Thyroid gland (tissue), 4 donors: ENCODE measurements at regions not wholly inside any gene's neighbourhood (a gene's known extent, or its start where the extent isn't known, plus 50 kb on each side); places are given as distances from the start of the nearest gene placed in this dataset.
"Not testable (repeated sequence)": the region's sequence is repeated elsewhere in the genome, so short reads cannot be mapped to it uniquely, and the experiment has no call there.

ENCODE experiments used
- DNase-seq, 2 donors: peaks; one replicate each; pipeline ENCODE4 v3.0.0-alpha.2; 2019
- H3K27ac ChIP-seq, 3 donors: fragments of 200-600 bp; sonication (generic); 1 replicate in 2 of 3; 2 replicates in 1 of 3; pipeline ENCODE4 v1.5.1; 2016 to 2019; ENCODE audit warnings: mild to moderate bottlenecking in 1 of 3, moderate library complexity in 1 of 3
- H3K27me3 ChIP-seq: fragments of 200-600 bp; sonication (generic); one replicate; pipeline ENCODE4 v1.5.1; 2019
- H3K36me3 ChIP-seq, 2 donors: fragments of 200-600 bp; sonication (generic); one replicate each; pipeline ENCODE4 v1.5.1; 2016 to 2019
- H3K4me1 ChIP-seq, 2 donors: fragments of 200-600 bp; sonication (generic); one replicate each; pipeline ENCODE4 v1.5.1; 2017 to 2019
- H3K4me3 ChIP-seq, 3 donors: fragments of 200-600 bp; sonication (generic); replicated peaks in 1 of 3; 1 replicate in 2 of 3; 2 replicates in 1 of 3; pipeline ENCODE4 v1.5.1; 2016; ENCODE audit warnings: mild to moderate bottlenecking in 1 of 3
- H3K9me3 ChIP-seq: fragments of 200-600 bp; sonication (generic); one replicate; pipeline ENCODE4 v1.5.1; 2017
- CTCF ChIP-seq, 6 experiments: fragments of 200-600 bp in 3 of 6; fragments of 450-650 bp in 3 of 6; sonication (generic) in 3 of 6; IDR thresholded peaks; one replicate each; pipeline ENCODE4 v1.5.1; 2016 to 2019; ENCODE audit warnings: antibody characterized with exemption in 6 of 6, mild to moderate bottlenecking in 2 of 6, inconsistent platforms in 1 of 6, moderate library complexity in 1 of 6
- POLR2A ChIP-seq, 2 donors: fragments of 450-650 bp; IDR thresholded peaks; one replicate each; pipeline ENCODE4 v1.6.1; 2017; ENCODE audit warnings: antibody characterized with exemption in 2 of 2, mild to moderate bottlenecking in 2 of 2, moderate library complexity in 1 of 2
- WGBS, 2 donors: methylation state at CpG; one replicate each; pipeline ENCODE4 v1.1.5; 2017; 5-methylcytosine and 5-hydroxymethylcytosine counted together
- intact Hi-C: fragments of 100-400 bp; cut with DNase I; formaldehyde crosslinking; loops from one replicate; pipeline ENCODE4 v1.15.1; 2023

GRCh38 chr2:78154586-78154985 is 632.4 kb upstream of the LRRTM4 start:
- Histone ChIP-seq H3K4me1 (no peaks in the 10 kb centered on the region), H3K27ac (no peak overlapping the region), H3K27me3 (no peaks in the 10 kb centered on the region), H3K36me3 (no peaks in the 10 kb centered on the region), H3K9me3 (no peaks in the 10 kb centered on the region), H3K4me3 (no peak overlapping the region)
- TF ChIP-seq CTCF (IDR thresholded peaks at IDR 0.05) (no peak), POLR2A (IDR thresholded peaks at IDR 0.05) (no peak)
- 75 to 94% methylated on average over 2 of the region's 2 CpGs for WGBS, 2 donors
- intact Hi-C loops: no loop called here
- no peak for DNase-seq

GRCh38 chr2:78162202-78162601 is 640.0 kb upstream of the LRRTM4 start:
- no peaks in the 10 kb centered on the region for H3K9me3 ChIP-seq
- TF ChIP-seq CTCF (IDR thresholded peaks at IDR 0.05) (no peak), POLR2A (IDR thresholded peaks at IDR 0.05) (no peak)
- no peak overlapping the region for H3K4me3 ChIP-seq
- H3K27me3 ChIP-seq: no peaks in the 10 kb centered on the region
- WGBS, 2 donors: 55 to 69% methylated on average over 2 of the region's 2 CpGs
- no peaks in the 10 kb centered on the region for H3K36me3 ChIP-seq
- DNase-seq: no peak
- no peak overlapping the region for H3K27ac ChIP-seq
- intact Hi-C loops: no loop called here
- no peaks in the 10 kb centered on the region for H3K4me1 ChIP-seq

GRCh38 chr2:78172157-78172556 is 650.0 kb upstream of the LRRTM4 start:
- H3K36me3 ChIP-seq, H3K4me3 ChIP-seq, H3K9me3 ChIP-seq, DNase-seq, H3K4me1 ChIP-seq, H3K27ac ChIP-seq, intact Hi-C loops, H3K27me3 ChIP-seq: not testable (repeated sequence)
- 95 to 96% methylated on average over 9 of the region's 9 CpGs for WGBS, 2 donors

GRCh38 chr2:78175645-78176044 is 653.5 kb upstream of the LRRTM4 start:
- H3K4me3 ChIP-seq: no peak overlapping the region
- TF ChIP-seq CTCF (IDR thresholded peaks at IDR 0.05): no peak
- TF ChIP-seq POLR2A (IDR thresholded peaks at IDR 0.05): no peak
- H3K36me3 ChIP-seq: no peaks in the 10 kb centered on the region
- 23 to 36% methylated on average over 2 of the region's 2 CpGs for WGBS, 2 donors
- H3K4me1 ChIP-seq: no peaks in the 10 kb centered on the region
- no peak for DNase-seq
- intact Hi-C loops: no loop called here
- H3K27ac ChIP-seq: no peak overlapping the region
- no peaks in the 10 kb centered on the region for H3K27me3 ChIP-seq
- no peaks in the 10 kb centered on the region for H3K9me3 ChIP-seq

GRCh38 chr2:78201064-78201575 is 678.9 kb upstream of the LRRTM4 start:
- Histone ChIP-seq H3K27me3 (no peaks in the 10 kb centered on the region), H3K36me3 (no peaks in the 10 kb centered on the region), H3K27ac (no peak overlapping the region), H3K4me3 (no peak overlapping the region), H3K9me3 (no peaks in the 10 kb centered on the region), H3K4me1 (no peaks in the 10 kb centered on the region)
- no peak for DNase-seq
- intact Hi-C loops: no loop called here
- TF ChIP-seq POLR2A (IDR thresholded peaks at IDR 0.05) (no peak), CTCF (IDR thresholded peaks at IDR 0.05) (no peak)
- 80 to 83% methylated on average over 2 of the region's 2 CpGs for WGBS, 2 donors

- Histone ChIP-seq H3K4me1 (no peaks in the 10 kb centered on the region), H3K27me3 (no peaks in the 10 kb centered on the region), H3K9me3 (no peaks in the 10 kb centered on the region), H3K36me3 (no peaks in the 10 kb centered on the region), H3K27ac (no peak overlapping the region), H3K4me3 (no peak overlapping the region)
- WGBS, 2 donors: 86 to 91% methylated on average over 3 of the region's 3 CpGs
- no peak for DNase-seq
- intact Hi-C loops: no loop called here
- TF ChIP-seq POLR2A (IDR thresholded peaks at IDR 0.05): no peak
- TF ChIP-seq CTCF (IDR thresholded peaks at IDR 0.05): no peak
These were observed 680.2 kb upstream of the LRRTM4 start for GRCh38 chr2:78202366-78202765.
